Right atrium auricular region (tissue), 2 donors: ENCODE measurements at regions not wholly inside any gene's neighbourhood (a gene's known extent, or its start where the extent isn't known, plus 50 kb on each side); places are given as distances from the start of the nearest gene placed in this dataset.

Source experiments
- DNase-seq: peaks from one replicate; pipeline ENCODE4 v3.0.0-alpha.2; 2019; ENCODE audit warnings: low spot score
- H3K27ac ChIP-seq, 2 donors: fragments of 200-600 bp; sonication (generic); 1 replicate in 1 of 2; 2 replicates in 1 of 2; pipeline ENCODE4 v1.5.1; 2016 to 2019
- H3K27me3 ChIP-seq, 2 donors: fragments of 200-600 bp; sonication (generic); one replicate each; pipeline versions ENCODE4 v1.5.1 to v1.6.0; 2017 to 2019
- H3K36me3 ChIP-seq: fragments of 200-600 bp; sonication (generic); one replicate; pipeline ENCODE4 v1.5.1; 2016
- H3K4me1 ChIP-seq, 2 donors: fragments of 200-600 bp; sonication (generic); one replicate each; pipeline versions ENCODE4 v1.5.1 to v1.6.0; 2017 to 2019
- H3K4me3 ChIP-seq, 2 donors: fragments of 200-600 bp; sonication (generic); 1 replicate in 1 of 2; 2 replicates in 1 of 2; pipeline ENCODE4 v1.5.1; 2017 to 2019; ENCODE audit warnings: mild to moderate bottlenecking in 1 of 2, moderate library complexity in 1 of 2
- H3K9me3 ChIP-seq, 2 donors: fragments of 200-600 bp; sonication (generic); one replicate each; pipeline ENCODE4 v1.5.1; 2019
- TF ChIP-seq, protein P1 (sequence below), 2 donors: fragments of 200-600 bp; sonication (generic); IDR thresholded peaks; one replicate each; pipeline ENCODE4 v1.5.1; 2019; ENCODE audit warnings: antibody characterized with exemption in 2 of 2

DNA sequence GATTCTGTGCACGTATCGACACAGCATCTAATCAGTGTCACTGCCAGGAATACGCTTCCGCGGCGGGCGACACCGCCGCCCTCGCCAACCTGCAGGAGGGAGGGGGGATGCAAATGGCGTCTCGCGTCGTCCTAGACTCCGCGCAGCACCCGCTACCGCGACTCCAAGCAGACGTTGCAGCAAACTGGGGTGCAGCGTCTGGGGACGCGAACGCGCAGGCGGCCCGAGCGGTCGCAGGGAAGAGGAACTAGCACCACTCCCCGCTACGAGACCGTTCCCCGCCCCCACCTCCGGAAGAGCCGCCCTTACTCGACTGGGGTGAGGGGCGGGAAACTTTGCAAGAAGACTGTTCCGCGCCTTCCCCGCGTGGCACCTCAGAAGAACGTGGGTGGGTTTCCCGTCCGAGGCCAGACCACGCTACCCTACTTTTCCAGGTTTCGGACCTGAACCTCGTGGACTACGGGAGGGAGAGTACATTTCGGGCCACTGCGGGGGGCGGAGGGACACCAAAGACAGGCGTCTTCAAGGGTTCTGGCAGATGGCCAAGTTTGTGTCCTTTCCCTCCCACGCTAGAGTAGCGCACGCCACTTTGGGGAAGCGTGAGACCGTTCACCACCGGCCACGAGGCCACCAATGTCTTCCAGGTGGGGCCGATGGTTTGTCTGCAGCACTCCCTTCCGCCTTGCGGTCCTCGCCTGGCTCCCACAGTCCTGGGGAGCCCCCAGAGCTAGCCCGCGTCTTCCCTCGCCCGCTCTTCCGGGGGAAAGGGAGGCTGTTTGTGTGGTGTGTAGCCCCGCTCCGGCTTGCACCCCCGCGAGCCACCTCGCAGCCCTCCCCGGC, 78.0 kb upstream of the BCOR start:
- H3K4me3 ChIP-seq, result peak overlapping the region; percentile 45 to 56
- H3K27ac ChIP-seq, result peak overlapping the region; percentile 90 to 91
- DNase-seq, result peak; percentile 78
- H3K9me3 ChIP-seq, result no peaks in the 10 kb centered on the region
- H3K36me3 ChIP-seq, result no peaks in the 10 kb centered on the region
- H3K4me1 ChIP-seq, result peaks cover 0 to 29% of the 10 kb centered on the region in 2 donors
- no peaks in the 10 kb centered on the region for H3K27me3 ChIP-seq
- TF ChIP-seq, protein P1, sequence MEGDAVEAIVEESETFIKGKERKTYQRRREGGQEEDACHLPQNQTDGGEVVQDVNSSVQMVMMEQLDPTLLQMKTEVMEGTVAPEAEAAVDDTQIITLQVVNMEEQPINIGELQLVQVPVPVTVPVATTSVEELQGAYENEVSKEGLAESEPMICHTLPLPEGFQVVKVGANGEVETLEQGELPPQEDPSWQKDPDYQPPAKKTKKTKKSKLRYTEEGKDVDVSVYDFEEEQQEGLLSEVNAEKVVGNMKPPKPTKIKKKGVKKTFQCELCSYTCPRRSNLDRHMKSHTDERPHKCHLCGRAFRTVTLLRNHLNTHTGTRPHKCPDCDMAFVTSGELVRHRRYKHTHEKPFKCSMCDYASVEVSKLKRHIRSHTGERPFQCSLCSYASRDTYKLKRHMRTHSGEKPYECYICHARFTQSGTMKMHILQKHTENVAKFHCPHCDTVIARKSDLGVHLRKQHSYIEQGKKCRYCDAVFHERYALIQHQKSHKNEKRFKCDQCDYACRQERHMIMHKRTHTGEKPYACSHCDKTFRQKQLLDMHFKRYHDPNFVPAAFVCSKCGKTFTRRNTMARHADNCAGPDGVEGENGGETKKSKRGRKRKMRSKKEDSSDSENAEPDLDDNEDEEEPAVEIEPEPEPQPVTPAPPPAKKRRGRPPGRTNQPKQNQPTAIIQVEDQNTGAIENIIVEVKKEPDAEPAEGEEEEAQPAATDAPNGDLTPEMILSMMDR (IDR thresholded peaks at IDR 0.05), result no peak

DNA sequence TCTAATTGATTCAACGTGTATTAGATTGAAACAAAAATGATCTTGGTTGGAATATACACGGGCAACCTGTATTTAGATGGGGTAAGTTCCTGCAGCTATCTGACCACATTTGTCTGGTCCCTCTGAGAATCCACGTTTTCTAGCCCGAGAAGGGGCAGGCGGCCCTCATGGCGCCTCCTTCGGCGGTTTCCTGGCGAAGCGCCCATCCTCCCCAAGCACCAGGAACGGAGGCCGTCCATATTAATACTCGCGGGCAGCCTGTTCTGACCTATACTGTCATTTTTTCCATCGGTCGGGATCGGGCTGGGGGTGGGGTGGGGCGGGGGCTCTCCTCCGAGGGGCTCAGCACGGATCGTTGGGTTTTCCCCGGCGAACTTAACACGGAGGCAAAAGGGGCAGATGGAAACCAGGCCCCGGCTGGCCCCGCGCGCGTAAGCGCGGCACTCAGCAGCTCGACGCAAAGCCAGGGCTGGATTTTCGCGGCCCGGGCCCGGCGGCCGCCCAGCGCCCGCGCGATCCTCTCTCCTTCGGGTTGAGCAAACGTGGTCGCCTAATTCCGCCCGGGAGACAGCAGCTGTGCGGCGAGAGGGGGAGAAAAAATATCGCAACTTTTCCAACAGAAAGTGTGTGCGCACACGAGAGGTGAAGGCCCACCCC, 77.2 kb upstream of the BCOR start:
- peaks cover 0 to 29% of the 10 kb centered on the region in 2 donors for H3K4me1 ChIP-seq
- no peaks in the 10 kb centered on the region for H3K9me3 ChIP-seq
- no peaks in the 10 kb centered on the region for H3K36me3 ChIP-seq
- H3K27me3 ChIP-seq, result no peaks in the 10 kb centered on the region
- TF ChIP-seq, protein P1 (IDR thresholded peaks at IDR 0.05), result no peak
- H3K4me3 ChIP-seq, result peak overlapping the region; percentile 45 to 56
- H3K27ac ChIP-seq, result peak overlapping the region; percentile 90 to 91
- no peak for DNase-seq

DNA sequence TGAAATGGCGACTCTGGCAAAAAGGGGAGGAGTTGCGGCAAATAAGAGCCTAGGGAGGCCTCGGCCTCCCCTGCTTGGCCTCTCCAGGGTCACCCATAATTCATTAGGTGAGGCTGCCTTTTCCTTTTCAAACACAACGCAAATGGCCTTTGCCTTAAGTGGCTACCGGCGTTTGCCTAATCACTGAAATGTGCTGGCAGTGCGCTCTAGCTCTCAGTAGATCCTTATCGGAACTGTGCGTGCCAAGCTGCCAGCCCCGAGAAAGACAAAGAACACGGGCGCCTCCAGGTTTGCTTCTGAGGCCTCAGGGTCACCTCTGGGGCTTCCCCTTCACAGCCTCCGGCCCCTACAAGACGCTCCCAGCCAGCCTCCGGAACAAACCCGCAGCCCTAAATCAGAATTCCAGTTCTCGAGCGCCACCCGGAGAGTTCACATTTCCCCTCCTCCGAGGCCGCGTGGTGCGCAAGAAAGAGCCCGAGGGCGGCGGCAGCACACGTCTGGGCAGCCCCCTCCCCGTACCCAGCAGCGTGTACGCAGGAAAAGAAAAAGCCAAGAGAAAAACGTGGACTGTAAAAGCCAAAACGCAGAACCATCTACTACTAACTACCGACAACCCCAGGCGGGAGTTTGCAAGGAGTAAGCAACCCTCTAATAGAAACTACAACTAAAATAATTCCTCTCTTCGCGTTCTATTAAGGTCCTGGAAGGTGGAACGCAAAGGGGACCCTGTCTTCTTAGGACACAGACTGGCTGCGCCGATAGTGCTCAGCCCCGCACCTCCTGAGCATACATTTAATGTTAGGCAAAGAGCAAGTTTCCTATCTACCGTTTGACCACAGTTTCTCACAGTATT, 76.5 kb upstream of the BCOR start:
- DNase-seq, result no peak
- Histone ChIP-seq H3K27me3 (peaks cover 0 to 3% of the 10 kb centered on the region in 2 donors), H3K27ac (peak overlapping the region; percentile 90 to 91), H3K4me3 (peak overlapping the region; percentile 45 to 56), H3K36me3 (no peaks in the 10 kb centered on the region), H3K4me1 (peaks cover 0 to 35% of the 10 kb centered on the region in 2 donors), H3K9me3 (no peaks in the 10 kb centered on the region)
- TF ChIP-seq, protein P1 (IDR thresholded peaks at IDR 0.05), result no peak

GRCh38 chrX:40173143-40174000, 75.6 kb upstream of the BCOR start:
- Histone ChIP-seq H3K36me3 (no peaks in the 10 kb centered on the region), H3K4me1 (peaks cover 0 to 43% of the 10 kb centered on the region in 2 donors), H3K27me3 (peaks cover 0 to 3% of the 10 kb centered on the region in 2 donors), H3K9me3 (no peaks in the 10 kb centered on the region), H3K27ac (peak overlapping the region; percentile 90 to 91), H3K4me3 (no peak overlapping the region)
- TF ChIP-seq, protein P1 (IDR thresholded peaks at IDR 0.05), result no peak
- no peak for DNase-seq
